ENCODE measurements at regions not wholly inside any gene's neighbourhood (a gene's known extent, or its start where the extent isn't known, plus 50 kb on each side); places are given as distances from the start of the nearest gene placed in this dataset.

DNA sequence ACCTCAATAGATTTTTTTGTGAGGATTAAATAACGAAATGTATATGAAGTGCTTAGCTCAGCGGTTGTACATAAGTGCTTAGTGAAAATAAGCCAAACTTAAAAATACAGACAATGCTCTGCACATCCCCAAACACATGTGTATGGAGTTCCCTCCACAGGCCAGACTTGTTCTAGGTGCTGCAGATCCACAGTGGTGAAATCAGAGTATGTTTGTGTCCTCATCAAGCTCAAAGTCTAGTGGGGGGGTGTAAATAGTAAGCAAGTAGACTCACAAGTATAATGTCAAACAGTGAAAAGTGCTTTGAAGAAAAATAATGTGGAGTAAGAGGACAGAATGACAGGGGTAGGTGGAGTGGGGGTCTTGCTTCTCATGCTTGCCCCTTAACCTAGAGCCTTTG is 157.4 kb upstream of the SPRY4 start:
- TF ChIP-seq STAT1 (conservative IDR thresholded peaks at IDR 0.05): no peak
- TF ChIP-seq, protein P1, sequence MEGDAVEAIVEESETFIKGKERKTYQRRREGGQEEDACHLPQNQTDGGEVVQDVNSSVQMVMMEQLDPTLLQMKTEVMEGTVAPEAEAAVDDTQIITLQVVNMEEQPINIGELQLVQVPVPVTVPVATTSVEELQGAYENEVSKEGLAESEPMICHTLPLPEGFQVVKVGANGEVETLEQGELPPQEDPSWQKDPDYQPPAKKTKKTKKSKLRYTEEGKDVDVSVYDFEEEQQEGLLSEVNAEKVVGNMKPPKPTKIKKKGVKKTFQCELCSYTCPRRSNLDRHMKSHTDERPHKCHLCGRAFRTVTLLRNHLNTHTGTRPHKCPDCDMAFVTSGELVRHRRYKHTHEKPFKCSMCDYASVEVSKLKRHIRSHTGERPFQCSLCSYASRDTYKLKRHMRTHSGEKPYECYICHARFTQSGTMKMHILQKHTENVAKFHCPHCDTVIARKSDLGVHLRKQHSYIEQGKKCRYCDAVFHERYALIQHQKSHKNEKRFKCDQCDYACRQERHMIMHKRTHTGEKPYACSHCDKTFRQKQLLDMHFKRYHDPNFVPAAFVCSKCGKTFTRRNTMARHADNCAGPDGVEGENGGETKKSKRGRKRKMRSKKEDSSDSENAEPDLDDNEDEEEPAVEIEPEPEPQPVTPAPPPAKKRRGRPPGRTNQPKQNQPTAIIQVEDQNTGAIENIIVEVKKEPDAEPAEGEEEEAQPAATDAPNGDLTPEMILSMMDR (IDR thresholded peaks at IDR 0.05 in 2 of 3, conservative IDR thresholded peaks at IDR 0.05 in 1 of 3; ENCODE audit: control insufficient read depth in 2 of 3, extremely low read depth in 1 of 3, insufficient read depth in 1 of 3, low read depth in 3 of 3, low read length in 3 of 3): no peak
- no peak for TF ChIP-seq POLR2A (IDR thresholded peaks at IDR 0.05; ENCODE audit: low read depth, low read length)
- TF ChIP-seq EZH2 (IDR thresholded peaks at IDR 0.05; ENCODE audit: borderline replicate concordance, control insufficient read depth, low read depth, low read length): no peak
- no peak for TF ChIP-seq RCOR1 (conservative IDR thresholded peaks at IDR 0.05; ENCODE audit: low read depth, low read length)
- no peak for TF ChIP-seq ZNF274 (IDR thresholded peaks at IDR 0.05; ENCODE audit: insufficient read depth, insufficient read length)
- TF ChIP-seq SMC3 (IDR thresholded peaks at IDR 0.05; ENCODE audit: borderline replicate concordance, low read length): no peak
- TF ChIP-seq SIN3A (IDR thresholded peaks at IDR 0.05; ENCODE audit: low read depth, low read length): no peak
- TF ChIP-seq, protein P2, sequence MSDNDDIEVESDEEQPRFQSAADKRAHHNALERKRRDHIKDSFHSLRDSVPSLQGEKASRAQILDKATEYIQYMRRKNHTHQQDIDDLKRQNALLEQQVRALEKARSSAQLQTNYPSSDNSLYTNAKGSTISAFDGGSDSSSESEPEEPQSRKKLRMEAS (IDR thresholded peaks at IDR 0.05; ENCODE audit: low read depth, low read length): no peak
- TF ChIP-seq HDGF (IDR thresholded peaks at IDR 0.05): no peak
- TF ChIP-seq, protein P3, sequence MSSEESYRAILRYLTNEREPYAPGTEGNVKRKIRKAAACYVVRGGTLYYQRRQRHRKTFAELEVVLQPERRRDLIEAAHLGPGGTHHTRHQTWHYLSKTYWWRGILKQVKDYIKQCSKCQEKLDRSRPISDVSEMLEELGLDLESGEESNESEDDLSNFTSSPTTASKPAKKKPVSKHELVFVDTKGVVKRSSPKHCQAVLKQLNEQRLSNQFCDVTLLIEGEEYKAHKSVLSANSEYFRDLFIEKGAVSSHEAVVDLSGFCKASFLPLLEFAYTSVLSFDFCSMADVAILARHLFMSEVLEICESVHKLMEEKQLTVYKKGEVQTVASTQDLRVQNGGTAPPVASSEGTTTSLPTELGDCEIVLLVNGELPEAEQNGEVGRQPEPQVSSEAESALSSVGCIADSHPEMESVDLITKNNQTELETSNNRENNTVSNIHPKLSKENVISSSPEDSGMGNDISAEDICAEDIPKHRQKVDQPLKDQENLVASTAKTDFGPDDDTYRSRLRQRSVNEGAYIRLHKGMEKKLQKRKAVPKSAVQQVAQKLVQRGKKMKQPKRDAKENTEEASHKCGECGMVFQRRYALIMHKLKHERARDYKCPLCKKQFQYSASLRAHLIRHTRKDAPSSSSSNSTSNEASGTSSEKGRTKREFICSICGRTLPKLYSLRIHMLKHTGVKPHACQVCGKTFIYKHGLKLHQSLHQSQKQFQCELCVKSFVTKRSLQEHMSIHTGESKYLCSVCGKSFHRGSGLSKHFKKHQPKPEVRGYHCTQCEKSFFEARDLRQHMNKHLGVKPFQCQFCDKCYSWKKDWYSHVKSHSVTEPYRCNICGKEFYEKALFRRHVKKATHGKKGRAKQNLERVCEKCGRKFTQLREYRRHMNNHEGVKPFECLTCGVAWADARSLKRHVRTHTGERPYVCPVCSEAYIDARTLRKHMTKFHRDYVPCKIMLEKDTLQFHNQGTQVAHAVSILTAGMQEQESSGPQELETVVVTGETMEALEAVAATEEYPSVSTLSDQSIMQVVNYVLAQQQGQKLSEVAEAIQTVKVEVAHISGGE (CRISPR knock-in tag; IDR thresholded peaks at IDR 0.05): no peak
- no peak for TF ChIP-seq ZBED1 (IDR thresholded peaks at IDR 0.05; ENCODE audit: borderline replicate concordance)

Measured in GM12878 (cell line).